ENCODE measurements at regions not wholly inside any gene's neighbourhood (a gene's known extent, or its start where the extent isn't known, plus 50 kb on each side); places are given as distances from the start of the nearest gene placed in this dataset.

DNA sequence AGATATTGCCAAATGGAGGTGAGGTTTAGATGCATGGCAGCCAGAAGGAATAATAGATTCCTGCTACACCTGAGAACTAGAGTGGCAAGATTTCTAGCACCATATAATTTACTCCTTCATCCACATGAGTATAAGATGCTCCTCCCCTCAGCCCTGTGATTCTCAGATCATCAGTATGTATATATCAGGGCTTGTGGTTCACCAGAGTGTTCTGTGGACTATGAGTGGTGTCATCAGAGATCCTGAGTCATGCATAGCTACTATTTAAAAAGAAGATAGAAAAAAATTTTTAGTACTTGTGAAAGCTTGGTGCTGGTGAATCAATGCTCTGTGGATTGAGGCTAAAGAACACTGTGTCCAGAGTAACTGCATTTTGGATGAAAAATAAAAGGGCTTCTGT lies 285.9 kb downstream of the BMP4 start:
- ChIA-PET POLR2A (ENCODE audit: partially characterized antibody) (no interaction called here), CTCF (ENCODE audit: partially characterized antibody) (no interaction called here)
- Histone ChIP-seq H2BK12ac (ENCODE audit: low read depth, low read length) (no peak overlapping the region), H3K4ac (replicated peaks; ENCODE audit: insufficient read length, low read depth, low read length) (no peak overlapping the region), H2AK5ac (ENCODE audit: low read depth, low read length) (no peak overlapping the region), H3K27me3 (replicated peaks in 1 of 4; ENCODE audit: control insufficient read depth in 3 of 4, extremely low read depth in 1 of 4, insufficient read depth in 3 of 4, low read length in 3 of 4) (no peaks in the 10 kb centered on the region), H4K5ac (ENCODE audit: insufficient read length, low read depth, low read length) (no peak overlapping the region), H3K79me1 (ENCODE audit: low read depth, low read length) (no peaks in the 10 kb centered on the region), H3K36me3 (ENCODE audit: control insufficient read depth in 2 of 4, insufficient read depth in 4 of 4, low read length in 3 of 4) (no peaks in the 10 kb centered on the region), H3K18ac (ENCODE audit: extremely low read depth, low read length) (no peak overlapping the region), H3K14ac (ENCODE audit: insufficient read length) (no peak overlapping the region), H3K9ac (replicated peaks in 1 of 4; ENCODE audit: extremely low read depth in 1 of 4, low read depth in 3 of 4, low read length in 3 of 4) (no peak overlapping the region), H3K56ac (replicated peaks; ENCODE audit: insufficient read length, low read depth, low read length) (no peak overlapping the region), H4K91ac (replicated peaks; ENCODE audit: insufficient read length, low read length) (no peak overlapping the region), H4K8ac (ENCODE audit: extremely low read depth, insufficient read depth, low read length) (no peak overlapping the region), H2BK5ac (ENCODE audit: low read depth, low read length) (no peak overlapping the region), H3K27ac (ENCODE audit: low read depth, low read length) (no peak overlapping the region), H2BK15ac (ENCODE audit: low read length) (no peak overlapping the region), H3K9me3 (ENCODE audit: insufficient read depth in 2 of 2, low read depth in 1 of 2, low read length in 1 of 2) (no peaks in the 10 kb centered on the region), H4K20me1 (replicated peaks in 1 of 2; ENCODE audit: control insufficient read depth in 1 of 2, insufficient read depth in 2 of 2, low read length in 2 of 2) (no peaks in the 10 kb centered on the region), H3K23me2 (ENCODE audit: low read depth, low read length) (no peaks in the 10 kb centered on the region), H2BK120ac (replicated peaks; ENCODE audit: low read depth, low read length) (no peak overlapping the region), H3K4me1 (replicated peaks in 1 of 4; ENCODE audit: control insufficient read depth in 3 of 4, insufficient read depth in 4 of 4, low read length in 3 of 4) (no peaks in the 10 kb centered on the region), H3K4me3 (ENCODE audit: extremely low read depth in 1 of 4, insufficient read depth in 2 of 4, low read depth in 3 of 4, low read length in 4 of 4) (no peak overlapping the region), H2BK20ac (ENCODE audit: low read length) (no peak overlapping the region), H3K4me2 (ENCODE audit: insufficient read depth in 1 of 2, low read depth in 2 of 2, low read length in 2 of 2) (no peak overlapping the region), H3K23ac (ENCODE audit: insufficient read length) (no peak overlapping the region), H3K79me2 (ENCODE audit: control insufficient read depth in 1 of 2, insufficient read depth in 2 of 2, low read length in 2 of 2) (no peaks in the 10 kb centered on the region), H2AFZ (ENCODE audit: low read length) (no peak overlapping the region)
- DNase-seq (ENCODE audit: low read depth in 1 of 2, low spot score in 2 of 2) (no peak), FAIRE-seq (no peak)
- TF ChIP-seq KDM5A (IDR thresholded peaks at IDR 0.05; ENCODE audit: low read length): no peak
- TF ChIP-seq HDAC6 (IDR thresholded peaks at IDR 0.05; ENCODE audit: low read depth, low read length): no peak
- TF ChIP-seq CBX8 (IDR thresholded peaks at IDR 0.05; ENCODE audit: borderline replicate concordance, low read depth, low read length): no peak
- TF ChIP-seq SRF (IDR thresholded peaks at IDR 0.05; ENCODE audit: low read depth, low read length): no peak
- TF ChIP-seq, protein P1, sequence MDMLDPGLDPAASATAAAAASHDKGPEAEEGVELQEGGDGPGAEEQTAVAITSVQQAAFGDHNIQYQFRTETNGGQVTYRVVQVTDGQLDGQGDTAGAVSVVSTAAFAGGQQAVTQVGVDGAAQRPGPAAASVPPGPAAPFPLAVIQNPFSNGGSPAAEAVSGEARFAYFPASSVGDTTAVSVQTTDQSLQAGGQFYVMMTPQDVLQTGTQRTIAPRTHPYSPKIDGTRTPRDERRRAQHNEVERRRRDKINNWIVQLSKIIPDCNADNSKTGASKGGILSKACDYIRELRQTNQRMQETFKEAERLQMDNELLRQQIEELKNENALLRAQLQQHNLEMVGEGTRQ (IDR thresholded peaks at IDR 0.05; ENCODE audit: low read length): no peak
- no peak for TF ChIP-seq POLR2AphosphoS5 (IDR thresholded peaks at IDR 0.05; ENCODE audit: low read depth, low read length)

All from H1 (cell line).